ENCODE measurements at regions not wholly inside any gene's neighbourhood (a gene's known extent, or its start where the extent isn't known, plus 50 kb on each side); places are given as distances from the start of the nearest gene placed in this dataset.

- H3K4me1 ChIP-seq (ENCODE audit: control insufficient read depth in 1 of 2, insufficient read depth in 2 of 2, low read depth in 1 of 2, low read length in 1 of 2) = peaks cover 0 to 2% of the 10 kb centered on the region in 2 experiments; a peak in 1 of 4 replicates
- WGBS (ENCODE audit: low lambda C conversion rate) = 91% methylated on average over 7 of the region's 7 CpGs
- no peaks in the 10 kb centered on the region for H3K9me2 ChIP-seq
- H3K4me2 ChIP-seq = no peak overlapping the region
- no peak overlapping the region for H3K27ac ChIP-seq (ENCODE audit: low read depth in 2 of 2, low read length in 1 of 2)
- H3K4me3 ChIP-seq (ENCODE audit: low read depth in 2 of 2, low read length in 1 of 2) = no peak overlapping the region
- H3F3A ChIP-seq (replicated peaks; ENCODE audit: insufficient read depth) = no peaks in the 10 kb centered on the region
- no peak overlapping the region for H3K9ac ChIP-seq
- POLR2A ChIA-PET = no interaction called here
- H4K20me1 ChIP-seq (ENCODE audit: insufficient read depth) = no peaks in the 10 kb centered on the region
- H3K9me3 ChIP-seq = no peaks in the 10 kb centered on the region
- CTCF ChIA-PET = interaction anchor here (0.9 to 1.5 kb wide), 2 partner anchors 49 to 471 kb away, joined by 3 to 4 read pairs; no protein-coding TSS in a partner anchor
- H3K79me2 ChIP-seq (ENCODE audit: insufficient read depth) = no peaks in the 10 kb centered on the region
- H2AFZ ChIP-seq (ENCODE audit: low read depth) = no peak overlapping the region
- no peaks in the 10 kb centered on the region for H3K27me3 ChIP-seq (ENCODE audit: insufficient read depth)
- H3K36me3 ChIP-seq (replicated peaks in 1 of 2; ENCODE audit: control insufficient read depth in 1 of 2, insufficient read depth in 2 of 2, low read length in 1 of 2) = no peaks in the 10 kb centered on the region
- no peak for TF ChIP-seq CHD2 (IDR thresholded peaks at IDR 0.05; ENCODE audit: low read length, partially characterized antibody)
- TF ChIP-seq POLR2AphosphoS5 (IDR thresholded peaks at IDR 0.05; ENCODE audit: low read depth, low read length) = no peak
- no peak for TF ChIP-seq GATA2 (CRISPR knock-in tag; IDR thresholded peaks at IDR 0.05)
- no peak for TF ChIP-seq NFIC (IDR thresholded peaks at IDR 0.05; ENCODE audit: borderline replicate concordance)
- TF ChIP-seq JUND (IDR thresholded peaks at IDR 0.05) = no peak
- no peak for TF ChIP-seq ZBTB33 (IDR thresholded peaks at IDR 0.05; ENCODE audit: borderline replicate concordance, low read depth)
- TF ChIP-seq RXRA (IDR thresholded peaks at IDR 0.05; ENCODE audit: borderline replicate concordance, low read depth) = no peak
- TF ChIP-seq TCF12 (IDR thresholded peaks at IDR 0.05) = no peak
- TF ChIP-seq TEAD4 (IDR thresholded peaks at IDR 0.05; ENCODE audit: borderline replicate concordance, insufficient read depth) = no peak
- no peak for TF ChIP-seq FOXM1 (IDR thresholded peaks at IDR 0.05; ENCODE audit: low read depth)
- TF ChIP-seq USF2 (IDR thresholded peaks at IDR 0.05; ENCODE audit: borderline replicate concordance, low read depth, low read length) = no peak
- no peak for TF ChIP-seq IRF3 (IDR thresholded peaks at IDR 0.05; ENCODE audit: low read depth, low read length)
- TF ChIP-seq SMC3 (IDR thresholded peaks at IDR 0.05; ENCODE audit: low read depth, low read length) = no peak
- no peak for TF ChIP-seq FOXJ3 (CRISPR knock-in tag; IDR thresholded peaks at IDR 0.05)
- TF ChIP-seq GABPA (IDR thresholded peaks at IDR 0.05; ENCODE audit: low read depth) = no peak
- no peak for TF ChIP-seq RAD21 (IDR thresholded peaks at IDR 0.05; ENCODE audit: low read length)
- TF ChIP-seq MEF2A (IDR thresholded peaks at IDR 0.05; ENCODE audit: borderline replicate concordance, low read depth) = no peak
- DNase-seq = no peak
These were observed 50.5 kb upstream of the KRR1 start for GRCh38 chr12:75561921-75562320.

Small RNA genes lying in the stretch of these regions (small RNA-seq; reads per million reads assigned to genes)
- 0 reads per million in 7 experiments for gene AC011611.1
- gene AC011611.6 = 0 reads per million in 7 experiments
- 0 reads per million in 7 experiments for gene RF00156
- 0 reads per million in 7 experiments for gene RN7SL734P
